IMR-90 (cell line): ENCODE measurements at regions not wholly inside any gene's neighbourhood (a gene's known extent, or its start where the extent isn't known, plus 50 kb on each side); places are given as distances from the start of the nearest gene placed in this dataset.

ENCODE experiments used
- ATAC-seq: fragments of 200-7000 bp; cut with Tn5 transposase; 2 replicates; pipeline ENCODE4 v1.9.1; 2020; ENCODE audit warnings: low read depth, mild to moderate bottlenecking, moderate library complexity
- BruUV-seq: library from RNA; stranded (reverse); fragments of 400-500 nt; replicated peaks from 2 replicates; lab custom pipeline; 2021; lab: Mats Ljungman, UMichigan
- CTCF ChIA-PET: fragments of 300-600 bp; formaldehyde crosslinking; extraction: SDS; loops from one replicate; lab custom pipeline; 2021; ENCODE audit warnings: antibody characterized with exemption; lab: Yijun Ruan, JAX
- POLR2A ChIA-PET: fragments of 300-600 bp; sonication (Branson Sonifier 250); formaldehyde crosslinking; loops from one replicate; lab custom pipeline; 2022; ENCODE audit warnings: antibody characterized with exemption; ENCODE audit not compliant: unreplicated experiment; lab: Charles Lee
- DNase-seq: peaks from one replicate; pipeline ENCODE4 v3.0.0; 2013
- H2AFZ ChIP-seq: replicated peaks from 2 replicates; pipeline ENCODE3; 2013; ENCODE audit warnings: low read length, mild to moderate bottlenecking; ENCODE audit not compliant: poor library complexity
- H2AK5ac ChIP-seq: 2 replicates; pipeline ENCODE4 v1.6.1; 2013; ENCODE audit warnings: low read depth, low read length, inconsistent platforms
- H2AK9ac ChIP-seq: replicated peaks from 2 replicates; pipeline ENCODE3; 2013; ENCODE audit warnings: mild to moderate bottlenecking, low read depth, low read length, moderate library complexity; ENCODE audit not compliant: poor library complexity
- H2BK120ac ChIP-seq: 2 replicates; pipeline ENCODE4 v1.6.1; 2013; ENCODE audit warnings: low read depth, low read length, inconsistent platforms
- H2BK15ac ChIP-seq: 3 replicates; pipeline ENCODE4 v1.6.1; 2013; ENCODE audit warnings: low read depth, low read length, inconsistent platforms
- H2BK20ac ChIP-seq: 2 replicates; pipeline ENCODE4 v1.6.1; 2013; ENCODE audit warnings: low read depth, mild to moderate bottlenecking, inconsistent platforms, low read length, moderate library complexity
- H2BK5ac ChIP-seq: 2 replicates; pipeline ENCODE4 v1.6.1; 2013; ENCODE audit warnings: mild to moderate bottlenecking, low read depth, low read length, inconsistent platforms; ENCODE audit not compliant: poor library complexity, severe bottlenecking
- H3K14ac ChIP-seq: replicated peaks from 2 replicates; pipeline ENCODE4 v1.6.1; 2013; ENCODE audit warnings: low read depth, low read length, inconsistent platforms
- H3K18ac ChIP-seq: 2 replicates; pipeline ENCODE4 v1.6.1; 2013; ENCODE audit warnings: low read depth, low read length, control low read depth
- H3K23ac ChIP-seq: 2 replicates; pipeline ENCODE4 v1.6.1; 2013; ENCODE audit warnings: low read depth, low read length, inconsistent platforms
- H3K27ac ChIP-seq: 2 replicates; pipeline ENCODE4 v1.5.1; 2013; ENCODE audit warnings: mild to moderate bottlenecking, control low read depth, low read length; ENCODE audit not compliant: insufficient read depth
- H3K27me3 ChIP-seq: 2 replicates; pipeline ENCODE4 v1.6.1; 2013; ENCODE audit warnings: low read length; ENCODE audit not compliant: control insufficient read depth, insufficient read depth
- H3K36me3 ChIP-seq: 2 replicates; pipeline ENCODE4 v1.6.1; 2013; ENCODE audit warnings: low read length, mixed read lengths; ENCODE audit not compliant: control insufficient read depth, insufficient read depth
- H3K4ac ChIP-seq: 2 replicates; pipeline ENCODE4 v1.6.1; 2013; ENCODE audit warnings: low read depth, low read length, inconsistent platforms
- H3K4me1 ChIP-seq: 2 replicates; pipeline ENCODE4 v1.6.1; 2013; ENCODE audit warnings: low read length, mixed read lengths; ENCODE audit not compliant: control insufficient read depth, insufficient read depth
- H3K4me2 ChIP-seq: 2 replicates; pipeline ENCODE4 v1.6.1; 2013; ENCODE audit warnings: low read depth, mild to moderate bottlenecking, control low read depth, low read length, moderate library complexity
- H3K4me3 ChIP-seq: 2 replicates; pipeline ENCODE4 v1.5.1; 2013; ENCODE audit warnings: low read depth, mild to moderate bottlenecking, control low read depth, low read length, moderate library complexity; ENCODE audit not compliant: insufficient read depth
- H3K56ac ChIP-seq: 2 replicates; pipeline ENCODE4 v1.6.1; 2013; ENCODE audit warnings: low read length, inconsistent platforms; ENCODE audit not compliant: insufficient read depth; ENCODE audit errors: extremely low read depth
- H3K79me1 ChIP-seq, 2 experiments: 2 replicates each; pipeline ENCODE4 v1.6.1; 2013; ENCODE audit warnings: low read length in 2 of 2, inconsistent platforms in 1 of 2, low read depth in 1 of 2
- H3K9ac ChIP-seq: 2 replicates; pipeline ENCODE4 v1.6.1; 2013; ENCODE audit warnings: low read depth, low read length, control low read depth
- H3K9me1 ChIP-seq: 2 replicates; pipeline ENCODE4 v1.6.1; 2013; ENCODE audit warnings: low read length, inconsistent platforms; ENCODE audit not compliant: insufficient read depth
- H3K9me3 ChIP-seq: 2 replicates; pipeline ENCODE4 v1.6.1; 2013; ENCODE audit warnings: low read length; ENCODE audit not compliant: control insufficient read depth, insufficient read depth
- H4K20me1 ChIP-seq: 2 replicates; pipeline ENCODE4 v1.6.1; 2013; ENCODE audit warnings: low read length, inconsistent platforms; ENCODE audit not compliant: insufficient read depth
- H4K5ac ChIP-seq: 2 replicates; pipeline ENCODE4 v1.6.1; 2013; ENCODE audit warnings: mild to moderate bottlenecking, low read depth, low read length, control low read depth
- H4K8ac ChIP-seq, 2 experiments: 2 replicates each; pipeline ENCODE4 v1.6.1; 2013; ENCODE audit warnings: low read depth in 2 of 2, low read length in 2 of 2, control low read depth in 1 of 2, inconsistent platforms in 1 of 2
- H4K91ac ChIP-seq: 2 replicates; pipeline ENCODE4 v1.6.1; 2013; ENCODE audit warnings: low read depth, low read length, inconsistent platforms; ENCODE audit not compliant: insufficient read depth
- POLR2A ChIP-seq: IDR thresholded peaks from 2 replicates; pipeline ENCODE4 v1.6.1; 2012; ENCODE audit warnings: mild to moderate bottlenecking, low read depth, low read length
- WGBS, 2 experiments: methylation state at CpG; one replicate each; pipeline versions ENCODE4 v1.1.5 to v1.1.7; 2013; ENCODE audit warnings: missing lambda C conversion rate in 2 of 2; ENCODE audit not compliant: insufficient read length in 1 of 2; ENCODE audit errors: extremely low coverage in 2 of 2; 5-methylcytosine and 5-hydroxymethylcytosine counted together
- dilution Hi-C: fragments of 300-500 bp; cut with HindIII; formaldehyde crosslinking; loops from one replicate; pipeline ENCODE4 v1.14.3; 2018; ENCODE audit warnings: low sequenced_read_pairs; ENCODE audit not compliant: unreplicated experiment
- in situ Hi-C: fragments of 300-500 bp; cut with MboI; formaldehyde crosslinking; loops from 3 replicates; pipeline ENCODE4 v1.14.3; 2019; ENCODE audit warnings: low sequenced_read_pairs, inconsistent platforms, mixed read lengths
- intact Hi-C: fragments of 100-400 bp; cut with micrococcal nuclease; formaldehyde crosslinking; loops from 2 replicates; pipeline ENCODE4 v1.10.0; 2022

DNA sequence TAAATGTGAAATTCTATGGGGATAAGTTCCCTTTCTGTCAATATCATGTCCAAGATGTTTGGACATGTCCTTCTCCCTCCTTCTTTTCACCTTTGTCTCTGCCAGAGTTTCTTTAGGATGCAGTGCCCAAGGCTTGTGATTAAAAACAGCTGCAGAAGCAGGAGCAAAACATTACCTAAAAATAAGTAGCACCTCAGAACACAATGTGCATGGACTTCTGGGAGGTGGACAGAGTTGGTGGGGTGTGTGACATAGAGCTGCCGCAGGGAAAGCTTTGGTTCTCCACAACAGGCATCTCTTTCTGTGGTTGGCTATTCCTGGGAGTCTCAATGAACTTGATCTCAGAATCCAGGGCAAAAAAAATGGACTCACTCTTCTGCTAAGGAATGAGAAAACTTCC, 97.0 kb downstream of the SEC61B start:
- Histone ChIP-seq H3K9me3 (no peaks in the 10 kb centered on the region), H3K27me3 (peaks cover 23% of the 10 kb centered on the region), H2BK20ac (no peak overlapping the region), H3K18ac (no peak overlapping the region), H3K23ac (no peak overlapping the region), H3K4me1 (no peaks in the 10 kb centered on the region), H3K4me3 (no peak overlapping the region), H3K79me1 (no peaks in the 10 kb centered on the region), H4K8ac (no peak overlapping the region), H2AFZ (no peak overlapping the region), H3K14ac (no peak overlapping the region), H2BK15ac (no peak overlapping the region), H2BK120ac (no peak overlapping the region), H2AK5ac (no peak overlapping the region), H3K9me1 (no peaks in the 10 kb centered on the region), H3K4me2 (no peak overlapping the region), H4K91ac (no peak overlapping the region), H3K56ac (no peak overlapping the region), H2AK9ac (no peak overlapping the region), H2BK5ac (no peak overlapping the region), H4K20me1 (no peaks in the 10 kb centered on the region), H4K5ac (no peak overlapping the region), H3K9ac (no peak overlapping the region), H3K4ac (no peak overlapping the region), H3K27ac (no peak overlapping the region), H3K36me3 (no peaks in the 10 kb centered on the region)
- DNase-seq (no peak), ATAC-seq (no peak)
- ChIA-PET CTCF (no interaction called here), POLR2A (no interaction called here)
- no peak for TF ChIP-seq POLR2A
- no CpG with 5 or more reads among the region's 1 CpG for WGBS, 2 experiments
- dilution Hi-C loops, result no loop called here
- BruUV-seq, result no TSS peak
- in situ Hi-C loops, result no loop called here
- intact Hi-C loops, result no loop called here
